GM12801 (cell line): ENCODE measurements at regions not wholly inside any gene's neighbourhood (a gene's known extent, or its start where the extent isn't known, plus 50 kb on each side); places are given as distances from the start of the nearest gene placed in this dataset.

ENCODE experiments used
- TF ChIP-seq, protein P1 (sequence below): IDR thresholded peaks from one replicate; pipeline ENCODE4 v1.5.1; 2011; ENCODE audit warnings: control low read depth; ENCODE audit not compliant: insufficient read length; ENCODE audit errors: extremely low read depth

DNA sequence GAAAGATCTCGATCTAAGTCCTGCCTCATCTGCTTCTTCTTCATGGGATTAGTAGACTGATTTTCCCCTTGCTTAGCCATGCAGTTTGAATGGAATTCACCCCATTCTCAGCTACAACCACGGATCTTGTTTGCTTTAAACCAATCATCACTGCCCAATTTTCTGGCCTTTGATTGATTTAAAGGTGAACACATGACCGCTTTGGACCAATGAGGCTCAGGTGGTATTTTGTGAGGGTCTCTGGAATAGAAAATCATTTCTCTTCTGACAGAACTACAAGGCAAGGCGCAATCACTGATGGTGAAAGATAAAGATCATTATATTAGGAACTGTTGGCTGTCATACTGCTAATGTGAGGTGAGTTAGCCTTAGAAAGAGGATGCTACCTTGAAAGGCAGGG is 213.0 kb upstream of the PLEKHG7 start:
- TF ChIP-seq, protein P1, sequence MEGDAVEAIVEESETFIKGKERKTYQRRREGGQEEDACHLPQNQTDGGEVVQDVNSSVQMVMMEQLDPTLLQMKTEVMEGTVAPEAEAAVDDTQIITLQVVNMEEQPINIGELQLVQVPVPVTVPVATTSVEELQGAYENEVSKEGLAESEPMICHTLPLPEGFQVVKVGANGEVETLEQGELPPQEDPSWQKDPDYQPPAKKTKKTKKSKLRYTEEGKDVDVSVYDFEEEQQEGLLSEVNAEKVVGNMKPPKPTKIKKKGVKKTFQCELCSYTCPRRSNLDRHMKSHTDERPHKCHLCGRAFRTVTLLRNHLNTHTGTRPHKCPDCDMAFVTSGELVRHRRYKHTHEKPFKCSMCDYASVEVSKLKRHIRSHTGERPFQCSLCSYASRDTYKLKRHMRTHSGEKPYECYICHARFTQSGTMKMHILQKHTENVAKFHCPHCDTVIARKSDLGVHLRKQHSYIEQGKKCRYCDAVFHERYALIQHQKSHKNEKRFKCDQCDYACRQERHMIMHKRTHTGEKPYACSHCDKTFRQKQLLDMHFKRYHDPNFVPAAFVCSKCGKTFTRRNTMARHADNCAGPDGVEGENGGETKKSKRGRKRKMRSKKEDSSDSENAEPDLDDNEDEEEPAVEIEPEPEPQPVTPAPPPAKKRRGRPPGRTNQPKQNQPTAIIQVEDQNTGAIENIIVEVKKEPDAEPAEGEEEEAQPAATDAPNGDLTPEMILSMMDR: no peak

DNA sequence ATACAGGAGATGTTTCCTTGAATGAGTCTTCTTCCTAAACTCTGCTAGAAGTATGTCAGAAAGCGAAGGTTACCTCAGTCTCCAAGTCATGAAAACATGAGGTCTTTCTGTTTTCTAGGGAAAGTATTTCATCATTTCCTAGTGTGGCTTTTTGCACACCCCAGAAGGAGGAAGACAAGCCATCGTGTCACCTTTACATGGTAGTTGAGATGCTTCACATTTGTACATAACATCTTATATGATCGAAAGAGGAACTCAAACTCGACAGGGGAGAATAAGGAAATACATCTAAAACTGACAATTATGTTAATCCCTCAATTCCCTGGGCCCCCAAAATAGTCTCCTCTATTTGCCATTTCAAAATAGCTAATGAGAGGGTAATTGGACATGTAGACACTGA is 214.1 kb upstream of the PLEKHG7 start:
- TF ChIP-seq, protein P1: no peak

DNA sequence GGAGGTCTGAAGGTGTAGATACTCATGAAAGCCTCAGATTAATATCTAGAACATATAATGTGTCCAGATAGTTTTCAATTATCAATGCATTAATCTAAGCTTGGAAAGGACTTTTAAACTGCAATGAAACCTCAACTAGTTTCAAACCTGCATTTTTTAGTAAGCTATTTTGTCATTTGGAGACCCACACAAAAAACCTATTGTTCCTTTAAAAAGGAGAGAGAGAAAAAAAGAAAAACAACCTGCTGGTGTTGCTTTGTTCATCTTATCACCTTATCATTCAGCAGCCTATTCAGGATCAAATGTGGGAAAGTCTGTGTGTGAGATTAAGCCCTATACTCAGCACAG is 215.7 kb upstream of the PLEKHG7 start:
- TF ChIP-seq, protein P1: no peak

DNA sequence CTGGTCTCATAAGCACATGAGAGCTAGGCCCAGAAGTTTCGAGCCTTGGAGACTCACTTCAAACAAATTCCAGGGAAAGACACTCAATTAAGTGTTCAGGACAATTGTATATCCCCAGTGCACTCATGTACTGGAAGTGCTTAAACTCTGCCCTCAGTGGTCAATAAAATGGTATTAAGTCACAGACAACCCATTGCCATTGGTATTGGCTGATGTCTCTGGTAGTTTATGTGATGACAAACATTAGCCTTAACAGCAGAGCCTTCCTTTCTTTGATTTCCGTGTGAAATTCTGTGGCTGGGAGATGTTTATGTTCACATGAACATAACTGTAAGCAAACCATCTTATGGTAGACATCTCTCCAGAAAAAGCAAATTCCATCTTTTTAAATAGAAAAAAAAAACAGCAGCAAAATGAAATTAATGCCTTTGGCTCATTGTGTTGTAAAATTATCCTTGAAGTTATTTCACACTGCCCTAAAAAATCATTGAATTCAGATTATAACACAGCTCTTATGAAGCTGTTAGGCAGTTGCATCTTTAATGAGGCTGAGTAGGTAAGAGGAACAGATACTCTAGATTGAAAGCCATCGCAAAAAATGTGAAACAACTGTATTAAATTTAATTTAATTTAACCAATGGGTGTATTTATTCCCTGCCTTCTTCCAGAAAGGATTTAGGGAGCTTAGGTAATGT is 216.2 kb upstream of the PLEKHG7 start:
- TF ChIP-seq, protein P1: no peak

DNA sequence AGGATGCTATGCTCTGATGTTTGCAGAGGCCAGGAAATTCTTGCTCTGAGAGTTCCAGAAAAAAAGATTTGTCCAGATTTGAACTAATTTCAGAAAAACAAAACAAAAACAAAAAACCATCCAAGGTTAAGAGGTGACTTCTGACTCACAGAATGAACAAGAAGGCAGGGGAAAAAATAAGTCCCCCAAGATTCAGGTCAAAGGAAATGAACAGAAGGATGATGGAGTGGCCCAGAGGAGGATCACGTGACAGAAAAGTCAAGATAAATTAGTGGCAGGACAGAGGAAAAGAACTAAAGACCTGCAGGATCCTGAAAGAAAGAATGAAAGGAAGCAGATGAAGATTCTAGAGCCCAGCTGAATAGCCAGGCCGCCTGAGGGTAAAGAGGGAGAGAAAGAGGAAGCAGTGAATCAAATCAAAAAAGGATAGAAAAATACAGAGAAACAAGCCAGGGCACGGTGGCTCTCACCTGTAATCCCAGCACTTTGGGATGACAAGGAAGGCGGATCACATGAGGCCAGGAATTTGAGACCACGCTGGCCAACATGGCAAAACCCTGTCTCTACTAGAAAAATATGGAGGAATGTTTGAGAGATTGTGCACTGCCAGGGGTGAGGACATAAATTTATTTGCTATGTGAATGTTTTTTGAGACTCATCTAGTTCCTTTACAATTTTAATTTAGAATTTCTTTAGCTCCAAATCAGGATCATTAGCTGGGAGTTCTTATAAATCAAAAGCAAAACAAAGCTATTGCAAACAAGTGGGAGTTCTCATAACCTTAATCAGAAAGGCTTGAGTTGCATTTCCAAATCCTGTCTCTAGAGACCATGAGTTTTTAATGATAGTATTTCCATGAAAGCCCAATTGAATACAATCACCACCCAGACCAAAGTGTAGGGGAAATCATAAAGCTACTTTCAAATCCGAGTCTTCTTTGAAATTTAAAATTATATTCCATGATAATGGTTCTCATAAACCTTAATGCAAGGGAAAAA is 217.1 kb upstream of the PLEKHG7 start:
- TF ChIP-seq, protein P1: no peak

DNA sequence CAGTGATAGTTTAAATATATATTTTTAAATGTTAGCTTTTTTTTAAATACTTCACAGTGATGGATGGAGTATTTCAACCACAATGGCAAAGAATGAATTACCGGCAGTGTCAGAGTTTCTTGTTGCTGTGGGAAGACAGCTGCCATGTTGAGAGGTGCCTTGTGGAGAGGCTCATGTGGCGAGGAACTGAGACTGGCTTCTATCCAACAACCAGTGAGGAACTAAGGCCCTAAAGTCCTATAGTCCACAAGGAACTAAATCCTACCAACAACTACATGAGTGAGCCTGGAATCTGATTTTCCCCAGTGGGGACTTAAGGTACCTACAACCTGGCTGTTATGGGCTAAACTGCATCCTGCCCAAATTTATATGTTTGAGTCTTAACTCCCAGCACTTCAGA is 220.2 kb upstream of the PLEKHG7 start:
- TF ChIP-seq, protein P1: no peak

DNA sequence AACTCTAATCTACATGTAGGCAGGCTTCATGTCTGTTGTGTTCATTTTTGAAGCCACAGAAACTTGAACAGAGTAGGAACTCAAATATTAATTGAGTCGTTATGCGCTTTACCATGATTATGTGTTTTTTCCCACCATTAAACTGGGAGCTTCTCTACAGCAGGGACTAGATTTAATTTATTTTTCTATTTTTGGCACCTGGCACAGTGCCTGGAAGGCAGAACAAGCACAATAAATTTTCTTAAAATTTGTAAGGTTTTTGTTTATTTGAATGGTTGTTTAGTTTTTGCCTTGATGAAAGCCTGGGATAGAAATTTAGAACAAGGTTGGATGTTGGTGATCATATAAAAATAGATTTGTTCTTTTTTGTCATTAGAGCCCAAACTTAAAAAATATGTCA is 221.7 kb upstream of the PLEKHG7 start:
- TF ChIP-seq, protein P1: no peak
